GM12878 (cell line): ENCODE measurements at regions not wholly inside any gene's neighbourhood (a gene's known extent, or its start where the extent isn't known, plus 50 kb on each side); places are given as distances from the start of the nearest gene placed in this dataset.

ENCODE experiments used
- ATAC-seq: fragments of 200-7000 bp; cut with Tn5 transposase; 3 replicates; pipeline ENCODE4 v1.9.1; 2020; ENCODE audit warnings: mild to moderate bottlenecking, moderate library complexity
- BruUV-seq: library from RNA; stranded (reverse); fragments of 400-500 nt; replicated peaks from 2 replicates; lab custom pipeline; 2021; lab: Mats Ljungman, UMichigan
- CTCF ChIA-PET: fragments of 300-600 bp; sonication (Branson Sonifier 250); formaldehyde crosslinking; extraction: SDS; loops from one replicate; lab custom pipeline; 2021; ENCODE audit warnings: inconsistent platforms; lab: Yijun Ruan, JAX
- POLR2A ChIA-PET: fragments of 350-600 bp; formaldehyde crosslinking; extraction: SDS; loops from one replicate; lab custom pipeline; 2021; ENCODE audit warnings: inconsistent platforms; lab: Charles Lee
- RAD21 ChIA-PET: fragments of 300-600 bp; sonication (Branson Sonifier 250); formaldehyde crosslinking; loops from one replicate; lab custom pipeline; 2023; ENCODE audit warnings: antibody characterized with exemption; ENCODE audit not compliant: unreplicated experiment; lab: Charles Lee
- SMC1A ChIA-PET: fragments of 300-600 bp; sonication (Branson Sonifier 250); formaldehyde crosslinking; loops from one replicate; lab custom pipeline; 2023; ENCODE audit not compliant: unreplicated experiment, uncharacterized antibody; lab: Charles Lee
- DNase-seq: peaks from one replicate; pipeline ENCODE4 v3.0.0-alpha.2; 2011; ENCODE audit warnings: low read depth, low spot score
- FAIRE-seq: peaks from 3 replicates; lab custom pipeline; 2011; peaks lifted over from hg19 to GRCh38; lab: Jason Lieb, UNC
- H2AFZ ChIP-seq: 2 replicates; pipeline ENCODE4 v1.6.0; 2011; ENCODE audit warnings: low read depth, low read length, control low read depth; ENCODE audit not compliant: control insufficient read depth
- H3K27ac ChIP-seq: 2 replicates; pipeline ENCODE4 v1.5.1; 2011; ENCODE audit warnings: control low read depth; ENCODE audit not compliant: control insufficient read depth, insufficient read depth
- H3K27me3 ChIP-seq, 2 experiments: replicated peaks in 1 of 2; 2 replicates each; pipeline versions ENCODE4 v1.6.0 to v1.6.1; 2011; ENCODE audit warnings: low read length in 1 of 2; ENCODE audit not compliant: control insufficient read depth in 2 of 2, insufficient read depth in 2 of 2
- H3K36me3 ChIP-seq, 2 experiments: 2 replicates each; pipeline ENCODE4 v1.5.1; 2011; ENCODE audit warnings: low read length in 1 of 2; ENCODE audit not compliant: control insufficient read depth in 2 of 2, insufficient read depth in 2 of 2
- H3K4me1 ChIP-seq: 2 replicates; pipeline ENCODE4 v1.6.1; 2011; ENCODE audit warnings: mild to moderate bottlenecking, low read length, moderate library complexity, mixed read lengths; ENCODE audit not compliant: control insufficient read depth, insufficient read depth
- H3K4me2 ChIP-seq: 2 replicates; pipeline ENCODE4 v1.6.0; 2011; ENCODE audit warnings: control low read depth; ENCODE audit not compliant: control insufficient read depth, insufficient read depth
- H3K4me3 ChIP-seq: fragments of 200-600 bp; sonication (generic); 2 replicates; pipeline ENCODE4 v1.5.1; 2016
- H3K79me2 ChIP-seq: 2 replicates; pipeline ENCODE4 v1.6.0; 2011; ENCODE audit warnings: low read length; ENCODE audit not compliant: control insufficient read depth, insufficient read depth
- H3K9ac ChIP-seq: 2 replicates; pipeline ENCODE4 v1.8.0; 2011; ENCODE audit warnings: low read length, control low read depth, mixed read lengths; ENCODE audit not compliant: control insufficient read depth, insufficient read depth
- H3K9me3 ChIP-seq: replicated peaks from 3 replicates; pipeline ENCODE4 v1.5.1; 2011; ENCODE audit warnings: mild to moderate bottlenecking, low read length; ENCODE audit not compliant: control insufficient read depth, insufficient read depth
- H4K20me1 ChIP-seq: 2 replicates; pipeline ENCODE4 v1.6.0; 2011; ENCODE audit not compliant: control insufficient read depth, insufficient read depth
- FOS ChIP-seq: IDR thresholded peaks from 3 replicates; pipeline ENCODE4 v1.6.1; 2011; ENCODE audit warnings: borderline replicate concordance; ENCODE audit not compliant: insufficient read length; ENCODE audit errors: extremely low read depth
- HDGF ChIP-seq: fragments of 450-650 bp; IDR thresholded peaks from 2 replicates; pipeline ENCODE4 v1.6.1; 2016; ENCODE audit warnings: antibody characterized with exemption
- IRF3 ChIP-seq: fragments of 450-650 bp; IDR thresholded peaks from 2 replicates; pipeline ENCODE4 v1.6.1; 2014; ENCODE audit warnings: mild to moderate bottlenecking
- KDM1A ChIP-seq: fragments of 200-600 bp; sonication (generic); IDR thresholded peaks from 2 replicates; pipeline ENCODE4 v1.6.1; 2016; ENCODE audit warnings: borderline replicate concordance
- MTA3 ChIP-seq: IDR thresholded peaks from 2 replicates; pipeline ENCODE4 v1.6.1; 2012; ENCODE audit warnings: low read length, inconsistent platforms, borderline replicate concordance
- PAX5 ChIP-seq: IDR thresholded peaks from 2 replicates; pipeline ENCODE4 v1.6.1; 2011; ENCODE audit warnings: low read depth, low read length, borderline replicate concordance
- PAX8 ChIP-seq: fragments of 450-650 bp; IDR thresholded peaks from 2 replicates; pipeline ENCODE4 v1.6.1; 2017; ENCODE audit warnings: mild to moderate bottlenecking, moderate library complexity
- RAD51 ChIP-seq: fragments of 450-650 bp; IDR thresholded peaks from 2 replicates; pipeline ENCODE4 v1.6.1; 2016; ENCODE audit warnings: moderate library complexity, mild to moderate bottlenecking, inconsistent platforms
- RELA ChIP-seq: fragments of 450-650 bp; IDR thresholded peaks from 2 replicates; pipeline ENCODE4 v1.8.0; 2014; ENCODE audit warnings: borderline replicate concordance; ENCODE audit not compliant: partially characterized antibody
- SIX5 ChIP-seq: IDR thresholded peaks from 2 replicates; pipeline ENCODE4 v1.6.1; 2011; ENCODE audit warnings: mild to moderate bottlenecking, low read depth, low read length, moderate library complexity; ENCODE audit not compliant: severe bottlenecking
- STAT3 ChIP-seq: IDR thresholded peaks from 2 replicates; pipeline ENCODE4 v1.6.1; 2011; ENCODE audit warnings: low read depth, low read length, improper control_type of control experiment
- ZNF384 ChIP-seq: IDR thresholded peaks from 2 replicates; pipeline ENCODE4 v1.6.1; 2012; ENCODE audit warnings: low read depth, mild to moderate bottlenecking, low read length, improper control_type of control experiment, borderline replicate concordance
- ZNF622 ChIP-seq: fragments of 450-650 bp; IDR thresholded peaks from 2 replicates; pipeline ENCODE4 v1.6.1; 2017; ENCODE audit warnings: mild to moderate bottlenecking, inconsistent platforms
- WGBS: methylation state at CpG from one replicate; pipeline ENCODE4 v1.1.6; 2016; ENCODE audit warnings: low lambda C conversion rate; ENCODE audit not compliant: insufficient replicate concordance, insufficient coverage; ENCODE audit errors: missing lambda C conversion rate; 5-methylcytosine and 5-hydroxymethylcytosine counted together
- in situ Hi-C: fragments of 300-500 bp; cut with MboI; formaldehyde crosslinking; loops from 9 replicates; pipeline ENCODE4 v1.14.3; 2018; ENCODE audit warnings: mixed read lengths
- intact Hi-C: fragments of 100-400 bp; cut with micrococcal nuclease; formaldehyde crosslinking; loops from one replicate; pipeline ENCODE4 v1.14.2; 2022; ENCODE audit not compliant: unreplicated experiment
- TF ChIP-seq, protein P1 (sequence below): fragments of 450-650 bp; IDR thresholded peaks from 2 replicates; pipeline ENCODE4 v1.6.1; 2017; ENCODE audit warnings: mild to moderate bottlenecking, moderate library complexity

DNA sequence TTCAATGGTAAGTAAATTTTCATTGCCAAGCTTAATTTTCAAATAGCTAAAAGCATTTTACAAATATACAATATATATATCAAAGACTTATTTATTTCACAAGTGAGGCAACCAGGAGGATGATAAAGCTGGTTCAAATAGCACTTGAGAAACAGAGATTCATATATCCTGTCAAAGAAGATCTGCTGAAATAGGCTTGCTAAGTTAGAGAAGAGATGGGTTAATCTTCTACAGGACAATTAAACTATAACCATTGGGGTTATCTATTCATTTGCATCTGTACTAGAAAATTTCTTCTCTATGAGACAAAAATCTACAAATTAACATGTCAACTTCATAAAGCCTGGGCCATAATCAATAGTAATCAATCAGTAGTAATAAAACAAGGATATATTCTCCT, 637.7 kb upstream of the UBE2E2 start:
- no peak overlapping the region for H3K4me2 ChIP-seq
- in situ Hi-C loops (loop anchor here (10.0 kb wide), 1 partner anchor 389 kb away; no protein-coding TSS in a partner anchor), intact Hi-C loops (loop anchor here (10.0 kb wide), 1 partner anchor 1239 kb away; the partner anchor contains the start of gene UBE2E1)
- H3K4me1 ChIP-seq: no peaks in the 10 kb centered on the region
- H2AFZ ChIP-seq: no peak overlapping the region
- no peaks in the 10 kb centered on the region for H3K79me2 ChIP-seq
- no peak overlapping the region for H3K4me3 ChIP-seq
- RAD21 ChIA-PET: no interaction called here
- no peaks in the 10 kb centered on the region for H3K9me3 ChIP-seq
- TF ChIP-seq ZNF384 (no peak), HDGF (no peak)
- no peaks in the 10 kb centered on the region for H3K36me3 ChIP-seq
- CTCF ChIA-PET: interaction anchor here (0.5 to 3.3 kb wide), 3 partner anchors 323 to 440 kb away, joined by 4 to 28 read pairs (median 5); no protein-coding TSS in a partner anchor
- no peaks in the 10 kb centered on the region for H3K27me3 ChIP-seq
- SMC1A ChIA-PET: interaction anchor here (1.0 to 1.6 kb wide), 3 partner anchors 10 to 395 kb away, joined by 3 to 5 read pairs (median 5); no protein-coding TSS in a partner anchor
- DNase-seq (no peak), ATAC-seq (no peak), FAIRE-seq (no peak)
- H3K9ac ChIP-seq: no peak overlapping the region
- no peak overlapping the region for H3K27ac ChIP-seq
- no TSS peak for BruUV-seq
- no peaks in the 10 kb centered on the region for H4K20me1 ChIP-seq
- POLR2A ChIA-PET: no interaction called here

GRCh38 chr3:22568285-22568684, 634.8 kb upstream of the UBE2E2 start:
- in situ Hi-C loops (loop anchor here (10.0 kb wide), 1 partner anchor 387 kb away; no protein-coding TSS in a partner anchor), intact Hi-C loops (loop anchor here (10.0 kb wide), 1 partner anchor 1237 kb away; the partner anchor contains the start of gene UBE2E1)
- no peaks in the 10 kb centered on the region for H3K36me3 ChIP-seq
- no peak for FAIRE-seq
- ChIA-PET POLR2A (no interaction called here), CTCF (interaction anchor here (1.0 to 1.2 kb wide), 2 partner anchors 12 to 392 kb away, joined by 3 read pairs; no protein-coding TSS in a partner anchor), RAD21 (no interaction called here), SMC1A (interaction anchor here (2.3 kb wide), 1 partner anchor 392 kb away, joined by 7 read pairs; no protein-coding TSS in a partner anchor)
- no peaks in the 10 kb centered on the region for H3K27me3 ChIP-seq
- no peak for ATAC-seq
- DNase-seq: no peak
- no peak overlapping the region for H3K4me2 ChIP-seq
- 4% methylated on average over 1 of the region's 1 CpG for WGBS
- H3K9ac ChIP-seq: no peak overlapping the region
- no peak overlapping the region for H2AFZ ChIP-seq
- no peaks in the 10 kb centered on the region for H3K79me2 ChIP-seq
- no peaks in the 10 kb centered on the region for H3K9me3 ChIP-seq
- H3K4me3 ChIP-seq: no peak overlapping the region
- no peaks in the 10 kb centered on the region for H3K4me1 ChIP-seq
- H4K20me1 ChIP-seq: no peaks in the 10 kb centered on the region
- no peak overlapping the region for H3K27ac ChIP-seq
- BruUV-seq: no TSS peak
- no peak for TF ChIP-seq MTA3
- TF ChIP-seq, protein P1, sequence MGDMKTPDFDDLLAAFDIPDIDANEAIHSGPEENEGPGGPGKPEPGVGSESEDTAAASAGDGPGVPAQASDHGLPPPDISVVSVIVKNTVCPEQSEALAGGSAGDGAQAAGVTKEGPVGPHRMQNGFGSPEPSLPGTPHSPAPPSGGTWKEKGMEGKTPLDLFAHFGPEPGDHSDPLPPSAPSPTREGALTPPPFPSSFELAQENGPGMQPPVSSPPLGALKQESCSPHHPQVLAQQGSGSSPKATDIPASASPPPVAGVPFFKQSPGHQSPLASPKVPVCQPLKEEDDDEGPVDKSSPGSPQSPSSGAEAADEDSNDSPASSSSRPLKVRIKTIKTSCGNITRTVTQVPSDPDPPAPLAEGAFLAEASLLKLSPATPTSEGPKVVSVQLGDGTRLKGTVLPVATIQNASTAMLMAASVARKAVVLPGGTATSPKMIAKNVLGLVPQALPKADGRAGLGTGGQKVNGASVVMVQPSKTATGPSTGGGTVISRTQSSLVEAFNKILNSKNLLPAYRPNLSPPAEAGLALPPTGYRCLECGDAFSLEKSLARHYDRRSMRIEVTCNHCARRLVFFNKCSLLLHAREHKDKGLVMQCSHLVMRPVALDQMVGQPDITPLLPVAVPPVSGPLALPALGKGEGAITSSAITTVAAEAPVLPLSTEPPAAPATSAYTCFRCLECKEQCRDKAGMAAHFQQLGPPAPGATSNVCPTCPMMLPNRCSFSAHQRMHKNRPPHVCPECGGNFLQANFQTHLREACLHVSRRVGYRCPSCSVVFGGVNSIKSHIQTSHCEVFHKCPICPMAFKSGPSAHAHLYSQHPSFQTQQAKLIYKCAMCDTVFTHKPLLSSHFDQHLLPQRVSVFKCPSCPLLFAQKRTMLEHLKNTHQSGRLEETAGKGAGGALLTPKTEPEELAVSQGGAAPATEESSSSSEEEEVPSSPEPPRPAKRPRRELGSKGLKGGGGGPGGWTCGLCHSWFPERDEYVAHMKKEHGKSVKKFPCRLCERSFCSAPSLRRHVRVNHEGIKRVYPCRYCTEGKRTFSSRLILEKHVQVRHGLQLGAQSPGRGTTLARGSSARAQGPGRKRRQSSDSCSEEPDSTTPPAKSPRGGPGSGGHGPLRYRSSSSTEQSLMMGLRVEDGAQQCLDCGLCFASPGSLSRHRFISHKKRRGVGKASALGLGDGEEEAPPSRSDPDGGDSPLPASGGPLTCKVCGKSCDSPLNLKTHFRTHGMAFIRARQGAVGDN: no peak
- TF ChIP-seq IRF3: no peak
- no peak for TF ChIP-seq ZNF622
- no peak for TF ChIP-seq PAX8
- TF ChIP-seq RELA: no peak
- no peak for TF ChIP-seq SIX5
- TF ChIP-seq RAD51: no peak
- TF ChIP-seq KDM1A: no peak
- TF ChIP-seq PAX5: no peak
- no peak for TF ChIP-seq STAT3
- TF ChIP-seq FOS: no peak
